OCI-LY3 (cell line): ENCODE measurements at regions not wholly inside any gene's neighbourhood (a gene's known extent, or its start where the extent isn't known, plus 50 kb on each side); places are given as distances from the start of the nearest gene placed in this dataset.

Experiments
- EZH2phosphoT487 ChIP-seq: fragments of 200-600 bp; shearing (Covaris generic); IDR thresholded peaks from 2 replicates; pipeline ENCODE4 v1.6.1; 2018; ENCODE audit warnings: antibody characterized with exemption, mixed run types, low read depth
- TF ChIP-seq, protein P1 (sequence below): fragments of 200-600, 300-600 bp; sonication (generic); IDR thresholded peaks from 2 replicates; pipeline ENCODE4 v1.5.1; 2014; ENCODE audit warnings: antibody characterized with exemption, low read length, low read depth

DNA sequence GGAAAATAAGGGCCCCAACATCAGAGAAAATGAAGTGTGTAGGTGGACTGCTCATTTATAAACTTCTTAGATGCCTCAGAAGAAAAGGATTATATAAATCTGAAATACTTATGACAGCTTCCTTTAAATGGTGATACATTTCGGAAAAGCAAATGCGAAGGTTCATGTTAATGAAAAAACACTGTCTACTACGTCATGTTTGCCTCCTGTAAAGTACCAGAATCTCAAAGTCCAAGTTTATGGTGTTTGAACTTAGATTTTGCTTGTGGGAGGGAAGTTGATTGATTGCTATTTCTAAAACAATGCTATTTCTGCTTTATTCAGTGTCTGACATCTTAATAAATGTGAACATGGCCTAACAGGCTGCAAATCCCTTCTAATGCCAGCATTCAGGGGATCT, 514.6 kb downstream of the ZNF608 start:
- TF ChIP-seq, protein P1, sequence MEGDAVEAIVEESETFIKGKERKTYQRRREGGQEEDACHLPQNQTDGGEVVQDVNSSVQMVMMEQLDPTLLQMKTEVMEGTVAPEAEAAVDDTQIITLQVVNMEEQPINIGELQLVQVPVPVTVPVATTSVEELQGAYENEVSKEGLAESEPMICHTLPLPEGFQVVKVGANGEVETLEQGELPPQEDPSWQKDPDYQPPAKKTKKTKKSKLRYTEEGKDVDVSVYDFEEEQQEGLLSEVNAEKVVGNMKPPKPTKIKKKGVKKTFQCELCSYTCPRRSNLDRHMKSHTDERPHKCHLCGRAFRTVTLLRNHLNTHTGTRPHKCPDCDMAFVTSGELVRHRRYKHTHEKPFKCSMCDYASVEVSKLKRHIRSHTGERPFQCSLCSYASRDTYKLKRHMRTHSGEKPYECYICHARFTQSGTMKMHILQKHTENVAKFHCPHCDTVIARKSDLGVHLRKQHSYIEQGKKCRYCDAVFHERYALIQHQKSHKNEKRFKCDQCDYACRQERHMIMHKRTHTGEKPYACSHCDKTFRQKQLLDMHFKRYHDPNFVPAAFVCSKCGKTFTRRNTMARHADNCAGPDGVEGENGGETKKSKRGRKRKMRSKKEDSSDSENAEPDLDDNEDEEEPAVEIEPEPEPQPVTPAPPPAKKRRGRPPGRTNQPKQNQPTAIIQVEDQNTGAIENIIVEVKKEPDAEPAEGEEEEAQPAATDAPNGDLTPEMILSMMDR: no peak
- no peak for TF ChIP-seq EZH2phosphoT487
